A549 (cell line): ENCODE measurements at regions not wholly inside any gene's neighbourhood (a gene's known extent, or its start where the extent isn't known, plus 50 kb on each side); places are given as distances from the start of the nearest gene placed in this dataset.

Experiments used
- HEYL ChIP-seq: fragments of 250-450 bp; sonication (Bioruptor Pico); IDR thresholded peaks from 2 replicates; pipeline ENCODE4 v1.8.0; 2021; ENCODE audit warnings: mild to moderate bottlenecking, moderate library complexity
- JUN ChIP-seq, 2 experiments: fragments of >200 bp; sonication (Bioruptor Twin); formaldehyde crosslinking; IDR thresholded peaks; 2 replicates in 1 of 2; 3 replicates in 1 of 2; pipeline ENCODE4 v1.6.1; 2016 to 2017
- MAZ ChIP-seq: fragments of 150-350 bp; IDR thresholded peaks from 2 replicates; pipeline ENCODE4 v1.6.1; 2014; ENCODE audit warnings: antibody characterized with exemption, low read depth, low read length, borderline replicate concordance
- POLR2A ChIP-seq: IDR thresholded peaks from 2 replicates; pipeline ENCODE4 v1.6.1; 2012; ENCODE audit warnings: mild to moderate bottlenecking, low read length
- RCOR1 ChIP-seq: fragments of 150-350 bp; IDR thresholded peaks from 2 replicates; pipeline ENCODE4 v1.6.1; 2014; ENCODE audit warnings: antibody characterized with exemption, low read length, low read depth
- ZFP36 ChIP-seq: fragments of 450-650 bp; IDR thresholded peaks from 2 replicates; pipeline ENCODE4 v1.6.1; 2014; ENCODE audit warnings: borderline replicate concordance; ENCODE audit not compliant: partially characterized antibody
- TF ChIP-seq, protein P1 (sequence below): fragments of >200 bp; sonication (Bioruptor Twin); formaldehyde crosslinking; IDR thresholded peaks from 3 replicates; pipeline ENCODE4 v1.5.1; 2016

DNA sequence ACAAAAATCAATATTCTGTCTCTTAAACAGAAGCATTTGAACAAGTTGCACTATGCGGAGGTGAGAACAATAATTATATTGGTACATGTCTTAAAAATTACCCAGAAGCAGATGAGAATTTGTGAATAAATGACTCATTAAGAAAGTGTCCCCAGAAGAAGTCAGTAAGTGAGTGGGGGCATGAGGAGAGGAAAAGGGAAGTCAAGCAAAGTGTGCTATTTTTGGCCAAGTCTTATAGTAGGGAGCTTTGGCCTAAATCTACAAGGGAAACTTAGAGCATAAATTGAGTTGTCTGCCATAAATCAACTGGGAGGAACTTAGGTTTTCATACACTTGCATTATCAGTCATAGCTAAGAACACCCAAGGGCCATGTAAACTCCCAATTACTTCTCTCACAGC is 86.9 kb upstream of the SATB1 start:
- TF ChIP-seq, protein P1, sequence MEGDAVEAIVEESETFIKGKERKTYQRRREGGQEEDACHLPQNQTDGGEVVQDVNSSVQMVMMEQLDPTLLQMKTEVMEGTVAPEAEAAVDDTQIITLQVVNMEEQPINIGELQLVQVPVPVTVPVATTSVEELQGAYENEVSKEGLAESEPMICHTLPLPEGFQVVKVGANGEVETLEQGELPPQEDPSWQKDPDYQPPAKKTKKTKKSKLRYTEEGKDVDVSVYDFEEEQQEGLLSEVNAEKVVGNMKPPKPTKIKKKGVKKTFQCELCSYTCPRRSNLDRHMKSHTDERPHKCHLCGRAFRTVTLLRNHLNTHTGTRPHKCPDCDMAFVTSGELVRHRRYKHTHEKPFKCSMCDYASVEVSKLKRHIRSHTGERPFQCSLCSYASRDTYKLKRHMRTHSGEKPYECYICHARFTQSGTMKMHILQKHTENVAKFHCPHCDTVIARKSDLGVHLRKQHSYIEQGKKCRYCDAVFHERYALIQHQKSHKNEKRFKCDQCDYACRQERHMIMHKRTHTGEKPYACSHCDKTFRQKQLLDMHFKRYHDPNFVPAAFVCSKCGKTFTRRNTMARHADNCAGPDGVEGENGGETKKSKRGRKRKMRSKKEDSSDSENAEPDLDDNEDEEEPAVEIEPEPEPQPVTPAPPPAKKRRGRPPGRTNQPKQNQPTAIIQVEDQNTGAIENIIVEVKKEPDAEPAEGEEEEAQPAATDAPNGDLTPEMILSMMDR, result no peak
- TF ChIP-seq HEYL (no peak), MAZ (no peak), POLR2A (no peak), JUN (IDR thresholded peaks at IDR 0.05) (no peak), RCOR1 (no peak), ZFP36 (no peak)
